Neural cell (in vitro differentiated cells): ENCODE measurements at regions not wholly inside any gene's neighbourhood (a gene's known extent, or its start where the extent isn't known, plus 50 kb on each side); places are given as distances from the start of the nearest gene placed in this dataset.

Source experiments
- H2AFZ ChIP-seq: fragments of 200-600, 300-800 bp; sonication (generic), shearing (Covaris generic); 2 replicates; pipeline ENCODE4 v1.6.0; 2014; ENCODE audit warnings: low read depth, mild to moderate bottlenecking, antibody characterized with exemption, low read length, moderate library complexity
- H3F3A ChIP-seq: fragments of 200-600 bp; shearing (Covaris generic); 2 replicates; pipeline ENCODE4 v1.6.1; 2016; ENCODE audit warnings: mild to moderate bottlenecking, moderate library complexity, mixed read lengths, antibody characterized with exemption, low read length; ENCODE audit not compliant: insufficient read depth, poor library complexity, severe bottlenecking
- H3K27ac ChIP-seq: fragments of 200-600, 300-800 bp; sonication (generic), shearing (Covaris generic); 2 replicates; pipeline ENCODE4 v1.5.1; 2014; ENCODE audit warnings: mild to moderate bottlenecking, low read length, moderate library complexity
- H3K27me3 ChIP-seq: fragments of 300-800, 200-600 bp; sonication (generic), shearing (Covaris generic); 2 replicates; pipeline ENCODE4 v1.6.0; 2014; ENCODE audit warnings: mild to moderate bottlenecking, low read depth, low read length, moderate library complexity; ENCODE audit not compliant: insufficient read depth
- H3K36me3 ChIP-seq: fragments of 300-800, 200-600 bp; sonication (generic), shearing (Covaris generic); 2 replicates; pipeline ENCODE4 v1.5.1; 2014; ENCODE audit warnings: mild to moderate bottlenecking, antibody characterized with exemption, low read length, moderate library complexity; ENCODE audit not compliant: insufficient read depth
- H3K4me2 ChIP-seq: fragments of 300-800, 200-600 bp; sonication (generic), shearing (Covaris generic); 2 replicates; pipeline ENCODE4 v1.6.0; 2014; ENCODE audit warnings: mild to moderate bottlenecking, low read length
- H3K4me3 ChIP-seq: fragments of 300-800, 200-600 bp; sonication (generic), shearing (Covaris generic); 2 replicates; pipeline ENCODE4 v1.5.1; 2014; ENCODE audit warnings: mild to moderate bottlenecking, low read length, moderate library complexity
- H3K79me2 ChIP-seq: fragments of 200-600 bp; shearing (Covaris generic); replicated peaks from 2 replicates; pipeline ENCODE4 v1.6.0; 2014; ENCODE audit warnings: mild to moderate bottlenecking, low read length, moderate library complexity; ENCODE audit not compliant: insufficient read depth
- H3K9ac ChIP-seq: fragments of 300-800, 200-600 bp; sonication (generic), shearing (Covaris generic); 2 replicates; pipeline ENCODE4 v1.6.1; 2016; ENCODE audit warnings: mild to moderate bottlenecking, low read length, mixed read lengths
- H3K9me2 ChIP-seq: fragments of 200-600 bp; shearing (Covaris generic); 2 replicates; pipeline ENCODE4 v1.6.1; 2016; ENCODE audit warnings: mild to moderate bottlenecking, low read length, mixed read lengths; ENCODE audit not compliant: insufficient read depth
- H3K9me3 ChIP-seq: fragments of 200-600, 300-800 bp; sonication (generic), shearing (Covaris generic); 2 replicates; pipeline ENCODE4 v1.6.1; 2016; ENCODE audit warnings: mild to moderate bottlenecking, mixed run types, low read length, moderate library complexity, mixed read lengths
- H4K20me1 ChIP-seq: fragments of 200-600 bp; shearing (Covaris generic); 2 replicates; pipeline ENCODE4 v1.6.1; 2016; ENCODE audit warnings: mild to moderate bottlenecking, mixed run types; ENCODE audit not compliant: insufficient read depth
- CTCF ChIP-seq: fragments of 450-650 bp; IDR thresholded peaks from 2 replicates; pipeline ENCODE4 v1.5.1; 2014; ENCODE audit warnings: antibody characterized with exemption, mild to moderate bottlenecking, moderate library complexity; ENCODE audit not compliant: poor library complexity, severe bottlenecking
- EP300 ChIP-seq: fragments of 450-650 bp; conservative IDR thresholded peaks from 2 replicates; pipeline ENCODE4 v1.6.1; 2014; ENCODE audit warnings: antibody characterized with exemption, mild to moderate bottlenecking, moderate library complexity; ENCODE audit not compliant: poor library complexity, severe bottlenecking
- EZH2 ChIP-seq: fragments of 200-600, 300-800 bp; shearing (Covaris generic), sonication (generic); IDR thresholded peaks from 2 replicates; pipeline ENCODE4 v1.6.1; 2014; ENCODE audit warnings: antibody characterized with exemption, low read length, borderline replicate concordance, mild to moderate bottlenecking; ENCODE audit not compliant: insufficient read depth, poor library complexity, severe bottlenecking
- MXI1 ChIP-seq: fragments of 450-650 bp; conservative IDR thresholded peaks from 2 replicates; pipeline ENCODE4 v1.6.1; 2014; ENCODE audit warnings: antibody characterized with exemption, mild to moderate bottlenecking; ENCODE audit not compliant: poor library complexity, severe bottlenecking
- POLR2AphosphoS5 ChIP-seq: IDR thresholded peaks from 2 replicates; pipeline ENCODE4 v1.6.1; 2012
- RAD21 ChIP-seq: fragments of 450-650 bp; conservative IDR thresholded peaks from 2 replicates; pipeline ENCODE4 v1.6.1; 2014; ENCODE audit warnings: antibody characterized with exemption, mild to moderate bottlenecking, moderate library complexity
- SMC3 ChIP-seq: fragments of 450-650 bp; conservative IDR thresholded peaks from 2 replicates; pipeline ENCODE4 v1.6.1; 2014; ENCODE audit warnings: antibody characterized with exemption, mild to moderate bottlenecking, moderate library complexity; ENCODE audit not compliant: poor library complexity
- TAF1 ChIP-seq: IDR thresholded peaks from 2 replicates; pipeline ENCODE4 v1.6.1; 2012; ENCODE audit warnings: low read depth
- TF ChIP-seq, protein P1 (sequence below): IDR thresholded peaks from 2 replicates; pipeline ENCODE4 v1.6.1; 2012; ENCODE audit warnings: borderline replicate concordance

DNA sequence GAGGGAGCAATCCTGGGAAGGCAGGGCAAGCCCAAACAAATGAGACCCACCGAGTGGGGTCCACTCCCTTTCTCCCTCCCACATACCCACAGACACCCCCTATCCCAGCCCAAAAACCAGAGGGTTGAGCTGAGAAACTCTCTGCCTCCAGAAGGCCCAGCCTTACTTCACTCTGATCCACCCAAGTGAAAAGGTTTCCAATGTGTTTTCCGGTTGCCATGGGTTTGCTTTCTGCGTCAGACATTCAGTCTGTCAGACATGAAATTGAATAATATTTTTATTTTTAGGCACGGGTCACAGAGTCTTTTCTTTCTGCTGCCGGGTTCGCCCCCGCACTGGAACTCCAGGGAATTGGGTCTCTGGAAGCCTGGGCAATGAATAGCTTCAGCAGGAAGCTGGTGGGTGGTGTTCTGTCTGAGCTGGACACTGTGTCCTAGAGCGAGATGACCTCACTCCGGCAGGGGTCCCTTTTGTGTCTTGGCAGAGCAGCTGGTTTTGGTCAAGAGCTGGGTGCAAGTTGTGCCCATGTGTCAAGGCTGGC lies 69.8 kb upstream of the CLMN start:
- Histone ChIP-seq H3K27me3 (no peaks in the 10 kb centered on the region), H3K4me2 (no peak overlapping the region), H3K9me3 (no peaks in the 10 kb centered on the region), H4K20me1 (no peaks in the 10 kb centered on the region), H3K9me2 (no peaks in the 10 kb centered on the region), H3F3A (no peaks in the 10 kb centered on the region), H3K9ac (no peak overlapping the region), H2AFZ (no peak overlapping the region), H3K79me2 (no peaks in the 10 kb centered on the region), H3K36me3 (no peaks in the 10 kb centered on the region), H3K4me3 (no peak overlapping the region), H3K27ac (no peak overlapping the region)
- TF ChIP-seq POLR2AphosphoS5 (no peak), SMC3 (no peak), EZH2 (no peak), EP300 (no peak), RAD21 (no peak), MXI1 (no peak)

- no peak overlapping the region for H3K9ac ChIP-seq
- H3K79me2 ChIP-seq = no peaks in the 10 kb centered on the region
- no peak overlapping the region for H3K4me3 ChIP-seq
- H3F3A ChIP-seq = no peaks in the 10 kb centered on the region
- no peak overlapping the region for H3K4me2 ChIP-seq
- H2AFZ ChIP-seq = no peak overlapping the region
- TF ChIP-seq MXI1 = no peak
- no peak for TF ChIP-seq SMC3
- TF ChIP-seq POLR2AphosphoS5 = no peak
- TF ChIP-seq EZH2 = no peak
- TF ChIP-seq, protein P1, sequence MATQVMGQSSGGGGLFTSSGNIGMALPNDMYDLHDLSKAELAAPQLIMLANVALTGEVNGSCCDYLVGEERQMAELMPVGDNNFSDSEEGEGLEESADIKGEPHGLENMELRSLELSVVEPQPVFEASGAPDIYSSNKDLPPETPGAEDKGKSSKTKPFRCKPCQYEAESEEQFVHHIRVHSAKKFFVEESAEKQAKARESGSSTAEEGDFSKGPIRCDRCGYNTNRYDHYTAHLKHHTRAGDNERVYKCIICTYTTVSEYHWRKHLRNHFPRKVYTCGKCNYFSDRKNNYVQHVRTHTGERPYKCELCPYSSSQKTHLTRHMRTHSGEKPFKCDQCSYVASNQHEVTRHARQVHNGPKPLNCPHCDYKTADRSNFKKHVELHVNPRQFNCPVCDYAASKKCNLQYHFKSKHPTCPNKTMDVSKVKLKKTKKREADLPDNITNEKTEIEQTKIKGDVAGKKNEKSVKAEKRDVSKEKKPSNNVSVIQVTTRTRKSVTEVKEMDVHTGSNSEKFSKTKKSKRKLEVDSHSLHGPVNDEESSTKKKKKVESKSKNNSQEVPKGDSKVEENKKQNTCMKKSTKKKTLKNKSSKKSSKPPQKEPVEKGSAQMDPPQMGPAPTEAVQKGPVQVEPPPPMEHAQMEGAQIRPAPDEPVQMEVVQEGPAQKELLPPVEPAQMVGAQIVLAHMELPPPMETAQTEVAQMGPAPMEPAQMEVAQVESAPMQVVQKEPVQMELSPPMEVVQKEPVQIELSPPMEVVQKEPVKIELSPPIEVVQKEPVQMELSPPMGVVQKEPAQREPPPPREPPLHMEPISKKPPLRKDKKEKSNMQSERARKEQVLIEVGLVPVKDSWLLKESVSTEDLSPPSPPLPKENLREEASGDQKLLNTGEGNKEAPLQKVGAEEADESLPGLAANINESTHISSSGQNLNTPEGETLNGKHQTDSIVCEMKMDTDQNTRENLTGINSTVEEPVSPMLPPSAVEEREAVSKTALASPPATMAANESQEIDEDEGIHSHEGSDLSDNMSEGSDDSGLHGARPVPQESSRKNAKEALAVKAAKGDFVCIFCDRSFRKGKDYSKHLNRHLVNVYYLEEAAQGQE = no peak
- no peak for TF ChIP-seq RAD21
- TF ChIP-seq TAF1 = no peak
- TF ChIP-seq CTCF = no peak
- TF ChIP-seq EP300 = no peak
- no peaks in the 10 kb centered on the region for H4K20me1 ChIP-seq
- H3K27ac ChIP-seq = no peak overlapping the region
- no peaks in the 10 kb centered on the region for H3K9me2 ChIP-seq
- H3K9me3 ChIP-seq = no peaks in the 10 kb centered on the region
- no peaks in the 10 kb centered on the region for H3K36me3 ChIP-seq
- H3K27me3 ChIP-seq = no peaks in the 10 kb centered on the region
Observed at GRCh38 chr14:95388699-95389098, 69.0 kb upstream of the CLMN start.
